ENCODE measurements at regions not wholly inside any gene's neighbourhood (a gene's known extent, or its start where the extent isn't known, plus 50 kb on each side); places are given as distances from the start of the nearest gene placed in this dataset.

DNA sequence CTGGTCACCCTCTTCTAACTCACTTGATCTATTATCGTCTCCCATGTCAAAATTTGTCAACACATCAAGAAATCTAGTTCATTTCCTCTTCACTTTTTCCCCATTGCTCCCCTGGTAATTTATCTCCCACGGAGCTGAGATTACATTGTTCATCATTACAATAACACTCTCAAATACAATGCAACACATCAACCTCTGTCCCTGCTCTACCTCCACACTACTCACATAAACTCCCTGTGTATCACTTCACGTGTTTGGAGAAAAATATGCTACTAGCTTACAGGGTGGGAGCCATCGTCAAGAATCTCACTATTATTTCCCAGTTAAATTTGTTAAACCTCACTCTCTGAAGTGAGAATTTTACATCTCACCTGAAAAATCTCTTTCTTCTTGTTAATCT, 1006.4 kb downstream of the ARAP2 start (continued):
- TF ChIP-seq, protein P1, sequence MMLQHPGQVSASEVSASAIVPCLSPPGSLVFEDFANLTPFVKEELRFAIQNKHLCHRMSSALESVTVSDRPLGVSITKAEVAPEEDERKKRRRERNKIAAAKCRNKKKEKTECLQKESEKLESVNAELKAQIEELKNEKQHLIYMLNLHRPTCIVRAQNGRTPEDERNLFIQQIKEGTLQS (IDR thresholded peaks at IDR 0.05; ENCODE audit: insufficient read depth, low read depth, low read length), result no peak

DNA sequence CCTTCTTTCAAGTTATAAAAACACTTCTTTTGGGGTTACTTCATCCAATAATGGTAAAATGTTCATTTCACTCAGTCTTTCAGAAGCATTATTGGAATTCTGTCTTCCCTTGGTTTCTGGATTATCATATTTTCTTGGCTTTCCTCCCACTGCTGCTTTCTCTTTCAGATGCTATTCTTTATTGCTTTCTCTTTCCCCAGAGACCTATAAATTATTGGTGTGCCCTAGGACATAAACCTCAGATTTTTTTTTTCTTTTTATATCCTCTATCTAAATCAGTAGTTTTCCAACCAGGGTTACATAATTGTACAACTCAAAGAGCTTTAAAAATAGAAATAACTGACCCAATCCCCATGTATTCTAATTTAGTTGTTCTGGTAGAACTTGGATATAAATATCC, 1005.5 kb downstream of the ARAP2 start:
- Histone ChIP-seq H2BK15ac (ENCODE audit: low read length) (no peak overlapping the region), H3K9me3 (ENCODE audit: insufficient read depth in 2 of 2, low read depth in 1 of 2, low read length in 1 of 2) (no peaks in the 10 kb centered on the region), H3K14ac (ENCODE audit: insufficient read length) (no peak overlapping the region), H3K79me1 (ENCODE audit: low read depth, low read length) (no peaks in the 10 kb centered on the region), H2BK5ac (ENCODE audit: low read depth, low read length) (no peak overlapping the region), H4K20me1 (replicated peaks in 1 of 2; ENCODE audit: control insufficient read depth in 1 of 2, insufficient read depth in 2 of 2, low read length in 2 of 2) (no peaks in the 10 kb centered on the region), H3K23ac (ENCODE audit: insufficient read length) (no peak overlapping the region), H3K23me2 (ENCODE audit: low read depth, low read length) (no peaks in the 10 kb centered on the region), H3K79me2 (ENCODE audit: control insufficient read depth in 1 of 2, insufficient read depth in 2 of 2, low read length in 2 of 2) (no peaks in the 10 kb centered on the region), H4K8ac (ENCODE audit: extremely low read depth, insufficient read depth, low read length) (no peak overlapping the region), H3K4ac (replicated peaks; ENCODE audit: insufficient read length, low read depth, low read length) (no peak overlapping the region), H3K56ac (replicated peaks; ENCODE audit: insufficient read length, low read depth, low read length) (no peak overlapping the region), H3K18ac (ENCODE audit: extremely low read depth, low read length) (no peak overlapping the region), H2AFZ (ENCODE audit: low read length) (no peak overlapping the region), H4K91ac (replicated peaks; ENCODE audit: insufficient read length, low read length) (no peak overlapping the region), H3K27me3 (replicated peaks in 1 of 4; ENCODE audit: control insufficient read depth in 3 of 4, extremely low read depth in 1 of 4, insufficient read depth in 3 of 4, low read length in 3 of 4) (no peaks in the 10 kb centered on the region), H3K36me3 (ENCODE audit: control insufficient read depth in 2 of 4, insufficient read depth in 4 of 4, low read length in 3 of 4) (no peaks in the 10 kb centered on the region), H3K9ac (replicated peaks in 1 of 4; ENCODE audit: extremely low read depth in 1 of 4, low read depth in 3 of 4, low read length in 3 of 4) (no peak overlapping the region), H3K27ac (ENCODE audit: low read depth, low read length) (no peak overlapping the region), H3K4me1 (replicated peaks in 1 of 4; ENCODE audit: control insufficient read depth in 3 of 4, insufficient read depth in 4 of 4, low read length in 3 of 4) (no peaks in the 10 kb centered on the region), H3K4me3 (ENCODE audit: extremely low read depth in 1 of 4, insufficient read depth in 2 of 4, low read depth in 3 of 4, low read length in 4 of 4) (no peak overlapping the region), H2BK12ac (ENCODE audit: low read depth, low read length) (no peak overlapping the region), H2BK120ac (replicated peaks; ENCODE audit: low read depth, low read length) (no peak overlapping the region), H2AK5ac (ENCODE audit: low read depth, low read length) (no peak overlapping the region), H2BK20ac (ENCODE audit: low read length) (no peak overlapping the region), H4K5ac (ENCODE audit: insufficient read length, low read depth, low read length) (no peak overlapping the region), H3K4me2 (ENCODE audit: insufficient read depth in 1 of 2, low read depth in 2 of 2, low read length in 2 of 2) (no peak overlapping the region)
- ChIA-PET POLR2A (ENCODE audit: partially characterized antibody) (no interaction called here), CTCF (ENCODE audit: partially characterized antibody) (interaction anchor here (1.2 kb wide), 1 partner anchor 9 kb away, joined by 3 read pairs; no protein-coding TSS in a partner anchor)
- no peak for FAIRE-seq
- DNase-seq (ENCODE audit: low read depth in 1 of 2, low spot score in 2 of 2), result no peak
- TF ChIP-seq SIRT6 (IDR thresholded peaks at IDR 0.05; ENCODE audit: low read length), result no peak
- TF ChIP-seq JUND (IDR thresholded peaks at IDR 0.05; ENCODE audit: low read length), result no peak
- TF ChIP-seq MAFK (IDR thresholded peaks at IDR 0.05; ENCODE audit: low read depth, low read length), result no peak
- no peak for TF ChIP-seq TAF1 (IDR thresholded peaks at IDR 0.05; ENCODE audit: low read depth, low read length)
- TF ChIP-seq CBX5 (IDR thresholded peaks at IDR 0.05; ENCODE audit: low read depth, low read length), result no peak
- TF ChIP-seq SP4 (IDR thresholded peaks at IDR 0.05; ENCODE audit: low read length), result no peak
- TF ChIP-seq RFX5 (IDR thresholded peaks at IDR 0.05; ENCODE audit: borderline replicate concordance, low read depth, low read length), result no peak
- no peak for TF ChIP-seq ZNF274 (IDR thresholded peaks at IDR 0.05; ENCODE audit: borderline replicate concordance, extremely low read depth, low read length)
- TF ChIP-seq SP1 (IDR thresholded peaks at IDR 0.05; ENCODE audit: low read depth, low read length), result no peak
- TF ChIP-seq KDM1A (IDR thresholded peaks at IDR 0.05; ENCODE audit: borderline replicate concordance, low read length), result no peak
- TF ChIP-seq SP2 (IDR thresholded peaks at IDR 0.05; ENCODE audit: low read length), result no peak
- TF ChIP-seq BACH1 (IDR thresholded peaks at IDR 0.05; ENCODE audit: low read length), result no peak
